HUES64 (cell line): ENCODE measurements at regions not wholly inside any gene's neighbourhood (a gene's known extent, or its start where the extent isn't known, plus 50 kb on each side); places are given as distances from the start of the nearest gene placed in this dataset.

Experiments
- H3K27ac ChIP-seq: 2 replicates; pipeline ENCODE4 v1.7.0; 2013; ENCODE audit warnings: low read depth, low read length, inconsistent platforms
- H3K27me3 ChIP-seq: 2 replicates; pipeline ENCODE4 v1.6.1; 2013; ENCODE audit warnings: mild to moderate bottlenecking, low read length; ENCODE audit not compliant: insufficient read depth
- H3K36me3 ChIP-seq: 2 replicates; pipeline ENCODE4 v1.6.1; 2013; ENCODE audit warnings: mild to moderate bottlenecking, low read length; ENCODE audit not compliant: insufficient read depth
- H3K4me1 ChIP-seq: 2 replicates; pipeline ENCODE4 v1.6.1; 2013; ENCODE audit warnings: mild to moderate bottlenecking, low read length, moderate library complexity; ENCODE audit not compliant: insufficient read depth
- H3K4me3 ChIP-seq: 2 replicates; pipeline ENCODE4 v1.5.1; 2013; ENCODE audit warnings: mild to moderate bottlenecking, low read length, moderate library complexity
- H3K9ac ChIP-seq: 2 replicates; pipeline ENCODE4 v1.6.1; 2013; ENCODE audit warnings: mild to moderate bottlenecking, low read depth, low read length
- H3K9me3 ChIP-seq: 2 replicates; pipeline ENCODE4 v1.6.1; 2013; ENCODE audit warnings: low read depth, low read length; ENCODE audit not compliant: insufficient read depth
- WGBS: fragments of 150-250, 120-280 bp; methylation state at CpG from one replicate; pipeline ENCODE4 v1.1.7; 2013; ENCODE audit warnings: missing lambda C conversion rate; 5-methylcytosine and 5-hydroxymethylcytosine counted together

- Histone ChIP-seq H3K27me3 (no peaks in the 10 kb centered on the region), H3K9ac (no peak overlapping the region), H3K27ac (no peak overlapping the region), H3K4me1 (peaks cover 12% of the 10 kb centered on the region), H3K9me3 (no peaks in the 10 kb centered on the region), H3K36me3 (no peaks in the 10 kb centered on the region), H3K4me3 (no peak overlapping the region)
- WGBS = 58% methylated on average over 7 of the region's 7 CpGs
Observed at GRCh38 chr1:57517587-57518374, 93.9 kb upstream of the DAB1 start.

- 73% methylated on average over 1 of the region's 1 CpG for WGBS
- Histone ChIP-seq H3K36me3 (no peaks in the 10 kb centered on the region), H3K27me3 (no peaks in the 10 kb centered on the region), H3K4me1 (peaks cover 3% of the 10 kb centered on the region), H3K9me3 (no peaks in the 10 kb centered on the region), H3K4me3 (no peak overlapping the region), H3K27ac (no peak overlapping the region), H3K9ac (no peak overlapping the region)
Observed at GRCh38 chr1:57512386-57512785, 88.5 kb upstream of the DAB1 start.

GRCh38 chr1:57506941-57507340 is 83.1 kb upstream of the DAB1 start:
- H3K4me1 ChIP-seq = no peaks in the 10 kb centered on the region
- no peaks in the 10 kb centered on the region for H3K36me3 ChIP-seq
- WGBS = 90% methylated on average over 5 of the region's 5 CpGs
- H3K27ac ChIP-seq = no peak overlapping the region
- H3K9ac ChIP-seq = no peak overlapping the region
- H3K4me3 ChIP-seq = no peak overlapping the region
- no peaks in the 10 kb centered on the region for H3K27me3 ChIP-seq
- H3K9me3 ChIP-seq = no peaks in the 10 kb centered on the region

- Histone ChIP-seq H3K4me3 (no peak overlapping the region), H3K9ac (no peak overlapping the region), H3K9me3 (no peaks in the 10 kb centered on the region), H3K27me3 (no peaks in the 10 kb centered on the region), H3K4me1 (no peaks in the 10 kb centered on the region), H3K36me3 (no peaks in the 10 kb centered on the region), H3K27ac (no peak overlapping the region)
- 94% methylated on average over 1 of the region's 1 CpG for whole genome bisulfite sequencing
Observed at GRCh38 chr1:57503337-57503736, 79.5 kb upstream of the DAB1 start.

GRCh38 chr1:57500136-57500830 is 76.4 kb upstream of the DAB1 start:
- WGBS = 94% methylated on average over 6 of the region's 6 CpGs
- no peaks in the 10 kb centered on the region for H3K9me3 ChIP-seq
- no peaks in the 10 kb centered on the region for H3K4me1 ChIP-seq

GRCh38 chr1:57494530-57495079 is 70.7 kb upstream of the DAB1 start:
- no peak overlapping the region for H3K4me3 ChIP-seq
- peaks cover 11% of the 10 kb centered on the region for H3K4me1 ChIP-seq
- H3K9me3 ChIP-seq = no peaks in the 10 kb centered on the region
- H3K9ac ChIP-seq = no peak overlapping the region
- no peaks in the 10 kb centered on the region for H3K36me3 ChIP-seq
- H3K27me3 ChIP-seq = no peaks in the 10 kb centered on the region
- H3K27ac ChIP-seq = no peak overlapping the region
- WGBS = 87% methylated on average over 6 of the region's 6 CpGs

More at GRCh38 chr1:57500136-57500830, 76.4 kb upstream of the DAB1 start:
- Histone ChIP-seq H3K27ac (no peak overlapping the region), H3K4me3 (no peak overlapping the region), H3K27me3 (no peaks in the 10 kb centered on the region), H3K36me3 (no peaks in the 10 kb centered on the region), H3K9ac (no peak overlapping the region)

GRCh38 chr1:57492586-57493226 is 68.8 kb upstream of the DAB1 start:
- 83% methylated on average over 5 of the region's 5 CpGs for WGBS
- Histone ChIP-seq H3K9ac (no peak overlapping the region), H3K27me3 (no peaks in the 10 kb centered on the region)

GRCh38 chr1:57489358-57490036 is 65.6 kb upstream of the DAB1 start:
- H3K9me3 ChIP-seq = no peaks in the 10 kb centered on the region
- H3K27ac ChIP-seq = no peak overlapping the region
- peaks cover 14% of the 10 kb centered on the region for H3K4me1 ChIP-seq
- no peaks in the 10 kb centered on the region for H3K27me3 ChIP-seq
- no peak overlapping the region for H3K9ac ChIP-seq
- no peaks in the 10 kb centered on the region for H3K36me3 ChIP-seq
- WGBS = 82% methylated on average over 5 of the region's 5 CpGs
- H3K4me3 ChIP-seq = no peak overlapping the region

More at GRCh38 chr1:57492586-57493226, 68.8 kb upstream of the DAB1 start:
- H3K27ac ChIP-seq = no peak overlapping the region
- H3K4me1 ChIP-seq = peaks cover 14% of the 10 kb centered on the region
- no peaks in the 10 kb centered on the region for H3K9me3 ChIP-seq
- H3K36me3 ChIP-seq = no peaks in the 10 kb centered on the region
- no peak overlapping the region for H3K4me3 ChIP-seq

GRCh38 chr1:57485643-57486042 is 61.8 kb upstream of the DAB1 start:
- WGBS = 84% methylated on average over 4 of the region's 4 CpGs
- H3K27ac ChIP-seq = no peak overlapping the region
- no peaks in the 10 kb centered on the region for H3K9me3 ChIP-seq
- no peak overlapping the region for H3K4me3 ChIP-seq
- H3K27me3 ChIP-seq = no peaks in the 10 kb centered on the region
- H3K4me1 ChIP-seq = peaks cover 9% of the 10 kb centered on the region; the same call in 1 of the 2 replicates
- no peak overlapping the region for H3K9ac ChIP-seq
- H3K36me3 ChIP-seq = no peaks in the 10 kb centered on the region

- H3K36me3 ChIP-seq = no peaks in the 10 kb centered on the region
- H3K4me1 ChIP-seq = no peaks in the 10 kb centered on the region
- H3K4me3 ChIP-seq = no peak overlapping the region
- no peaks in the 10 kb centered on the region for H3K9me3 ChIP-seq
- 93% methylated on average over 1 of the region's 1 CpG for WGBS
- no peaks in the 10 kb centered on the region for H3K27me3 ChIP-seq
- no peak overlapping the region for H3K27ac ChIP-seq
- H3K9ac ChIP-seq = no peak overlapping the region
Observed at GRCh38 chr1:57483954-57484353, 60.1 kb upstream of the DAB1 start.
